Erythroblast (primary cell): ENCODE measurements at regions not wholly inside any gene's neighbourhood (a gene's known extent, or its start where the extent isn't known, plus 50 kb on each side); places are given as distances from the start of the nearest gene placed in this dataset.

ENCODE experiments used
- GATA1 ChIP-seq: IDR thresholded peaks from 2 replicates; pipeline ENCODE4 v1.6.1; 2011; ENCODE audit warnings: low read depth, mild to moderate bottlenecking, control low read depth, low read length, moderate library complexity
- POLR2A ChIP-seq: IDR thresholded peaks from 2 replicates; pipeline ENCODE4 v1.6.1; 2011; ENCODE audit warnings: mild to moderate bottlenecking, low read length

- TF ChIP-seq POLR2A: no peak
- TF ChIP-seq GATA1: no peak
Observed at GRCh38 chr7:94133460-94133859, 129.3 kb upstream of the BET1 start.
